GM18505 (cell line): ENCODE measurements at regions not wholly inside any gene's neighbourhood (a gene's known extent, or its start where the extent isn't known, plus 50 kb on each side); places are given as distances from the start of the nearest gene placed in this dataset.

Experiments used
- ATAC-seq: cut with Tn5 transposase; IDR thresholded peaks from one replicate; pipeline ENCODE4 v1.9.1; 2021; ENCODE audit not compliant: unreplicated experiment
- POLR2A ChIP-seq: IDR thresholded peaks from 4 replicates; pipeline ENCODE4 v1.6.1; 2011; ENCODE audit warnings: borderline replicate concordance; ENCODE audit not compliant: insufficient read depth, insufficient read length; ENCODE audit errors: extremely low read depth

DNA sequence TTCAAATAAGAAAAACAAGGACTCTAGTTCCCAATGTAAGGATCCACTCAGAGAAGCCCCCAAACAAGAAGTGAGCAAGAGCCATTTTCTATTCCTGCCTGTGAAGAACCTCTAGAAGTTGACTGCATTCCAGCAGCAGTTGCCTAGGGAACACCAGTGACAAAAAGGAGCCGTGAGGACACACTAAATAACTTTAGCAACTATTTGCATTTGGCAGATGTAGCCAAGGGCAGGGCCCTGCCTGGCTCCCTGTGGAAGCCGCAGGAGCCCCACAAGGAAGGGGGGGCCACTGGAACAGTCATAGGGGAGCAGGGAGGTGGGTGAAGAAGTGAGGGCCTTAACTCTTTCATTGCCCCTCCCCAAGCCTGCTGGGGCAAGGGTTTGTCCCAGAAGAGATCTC lies 470.2 kb upstream of the PROK2 start:
- TF ChIP-seq POLR2A: no peak

DNA sequence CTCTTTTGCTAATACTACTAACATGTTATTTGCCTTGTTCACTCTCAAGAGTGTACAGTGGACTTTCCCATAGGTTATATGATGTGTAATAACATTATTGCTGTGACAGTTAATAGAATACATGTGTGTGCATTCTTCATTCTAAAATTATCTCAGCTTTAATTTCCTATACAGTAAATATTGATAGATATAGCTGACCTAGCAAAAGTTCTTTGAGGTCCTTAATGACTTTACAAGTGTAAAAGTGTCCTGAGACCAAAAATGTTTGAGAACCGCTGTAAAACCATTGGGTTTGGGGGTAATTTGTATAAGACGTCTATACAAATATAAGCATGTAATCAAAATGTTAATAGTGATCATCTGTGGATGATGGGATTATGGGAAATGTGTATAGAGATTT lies 469.5 kb upstream of the PROK2 start:
- no peak for TF ChIP-seq POLR2A
- ATAC-seq: no peak

More for the DNA sequence above, 470.2 kb upstream of the PROK2 start:
- no peak for ATAC-seq

DNA sequence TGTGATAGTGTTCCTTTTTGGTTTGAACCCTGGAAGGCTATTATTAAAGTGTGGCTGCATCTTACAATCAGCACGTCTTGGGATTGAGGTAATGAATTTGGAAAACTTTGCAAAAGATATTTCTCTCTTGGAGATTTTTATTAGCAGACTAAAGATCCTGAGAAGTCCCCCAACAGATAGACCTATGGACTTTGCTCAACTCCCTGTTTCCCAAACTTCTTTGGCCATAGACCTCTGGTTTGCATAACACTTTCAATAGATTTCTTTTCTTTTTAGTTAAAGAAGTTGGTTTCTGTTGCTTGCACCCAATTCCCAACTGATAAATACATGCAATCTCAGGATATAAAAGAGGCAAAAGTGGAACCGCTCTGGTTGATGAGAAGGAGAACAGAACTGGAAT lies 465.8 kb upstream of the PROK2 start:
- TF ChIP-seq POLR2A: no peak
- no peak for ATAC-seq

DNA sequence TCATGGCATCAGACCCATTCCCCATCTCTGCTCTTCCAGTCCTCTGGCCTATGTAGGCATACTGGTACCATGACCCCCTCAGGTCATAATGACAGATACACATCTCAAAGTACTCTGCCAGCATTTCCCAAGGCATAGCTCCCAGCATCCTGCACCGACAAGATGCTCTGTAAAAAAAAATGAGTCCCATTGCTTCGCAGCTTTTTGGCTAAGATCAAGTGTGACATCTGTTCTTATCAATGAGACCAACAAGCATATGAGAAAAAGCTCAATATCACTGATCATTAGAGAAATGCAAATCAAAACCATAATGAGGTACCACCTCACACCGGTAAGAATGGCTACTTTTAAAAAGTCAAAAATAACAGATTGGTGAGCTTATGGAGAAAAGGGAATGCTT lies 463.9 kb upstream of the PROK2 start:
- no peak for TF ChIP-seq POLR2A
- ATAC-seq: no peak

DNA sequence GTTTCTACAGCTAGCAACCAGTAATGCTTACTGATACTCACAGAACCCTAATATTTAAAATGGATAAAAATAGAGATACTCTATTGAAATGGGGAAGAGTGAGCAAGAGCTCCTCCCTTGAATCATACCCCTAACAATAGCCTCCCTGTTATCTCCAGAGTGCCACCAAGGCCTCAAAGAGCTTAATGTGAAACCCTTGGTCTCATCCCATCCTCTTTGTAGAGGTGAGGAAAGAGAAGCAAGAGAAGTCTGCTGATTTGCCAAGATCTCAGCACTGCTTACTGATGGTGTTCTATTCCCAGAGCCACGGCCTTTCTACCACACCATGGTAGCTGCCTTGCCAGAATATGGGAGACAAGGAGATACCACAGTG lies 463.4 kb upstream of the PROK2 start:
- no peak for ATAC-seq
- TF ChIP-seq POLR2A: no peak

DNA sequence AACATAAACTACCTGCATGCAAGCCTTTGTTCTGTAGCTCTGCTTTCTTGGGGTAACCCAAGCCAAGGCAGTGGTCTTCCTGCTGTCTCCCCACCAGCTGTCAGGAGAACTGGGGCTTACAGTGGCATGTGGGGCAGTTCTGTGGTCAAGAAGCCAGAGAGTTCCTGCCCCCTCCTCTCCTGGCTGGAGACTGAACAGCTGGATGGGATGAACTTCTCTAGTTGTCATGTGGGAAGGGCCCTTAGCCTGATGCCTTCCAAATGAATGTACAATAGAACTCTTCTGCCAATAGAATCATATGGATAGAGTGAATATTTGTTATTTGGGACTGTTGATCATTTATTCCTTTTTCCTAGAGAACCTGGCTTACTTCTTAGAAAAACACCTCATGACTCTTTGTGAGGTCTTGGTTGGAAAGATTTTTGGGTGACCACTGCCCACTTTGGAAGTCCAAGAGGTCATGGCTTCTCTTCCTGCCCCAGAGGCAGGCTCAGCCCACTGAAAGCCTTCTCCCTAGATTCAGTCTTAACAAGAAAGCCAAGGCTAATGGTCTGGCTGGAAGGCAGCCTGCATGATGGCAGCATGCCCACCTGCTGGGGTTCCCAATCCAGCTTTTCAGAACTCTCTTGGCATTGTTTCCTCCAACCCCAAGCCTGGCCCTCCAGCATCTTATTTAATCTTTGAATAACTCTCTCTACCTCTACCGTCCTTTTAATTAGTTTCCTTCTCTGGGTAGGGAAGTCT lies 462.9 kb upstream of the PROK2 start:
- no peak for TF ChIP-seq POLR2A
- no peak for ATAC-seq

DNA sequence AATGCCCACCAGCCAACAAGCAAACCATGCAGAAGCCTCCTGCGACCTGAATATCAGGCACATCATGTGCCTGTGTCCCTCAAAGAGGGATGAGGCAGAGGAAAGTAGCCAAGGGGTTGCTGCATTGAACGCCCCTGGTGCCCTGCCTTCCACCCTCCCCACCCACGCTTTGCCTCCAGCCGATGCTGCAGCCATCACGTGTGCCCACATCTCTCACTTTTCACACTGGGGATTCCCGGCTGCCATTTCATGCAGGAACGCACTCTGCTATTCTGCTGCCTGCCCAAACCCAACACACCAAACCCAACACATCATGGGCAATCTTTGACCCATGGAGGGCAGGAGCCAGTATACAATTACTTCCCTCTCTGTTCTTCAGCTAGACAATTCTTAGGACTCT lies 462.2 kb upstream of the PROK2 start:
- ATAC-seq: no peak
- TF ChIP-seq POLR2A: no peak

DNA sequence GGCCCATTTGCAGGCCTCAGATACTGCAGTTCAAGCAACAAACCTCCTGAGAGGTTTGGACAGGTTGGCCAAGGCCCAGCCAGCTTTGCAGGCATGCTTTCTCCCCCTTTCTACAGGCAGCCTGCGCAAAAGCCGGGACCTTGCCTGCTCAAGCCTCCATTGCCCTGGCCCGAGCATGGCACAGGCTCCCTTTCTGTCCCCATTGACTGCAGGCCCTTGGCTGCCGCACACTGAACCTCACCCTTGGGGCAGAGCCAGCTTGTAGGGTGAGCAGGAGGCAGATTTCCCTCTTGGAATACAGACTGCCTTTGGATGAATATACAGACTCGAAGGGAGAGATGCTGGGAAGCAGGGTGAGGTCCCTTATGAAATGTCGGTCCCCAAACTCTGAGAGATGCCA lies 461.7 kb upstream of the PROK2 start:
- TF ChIP-seq POLR2A: no peak

DNA sequence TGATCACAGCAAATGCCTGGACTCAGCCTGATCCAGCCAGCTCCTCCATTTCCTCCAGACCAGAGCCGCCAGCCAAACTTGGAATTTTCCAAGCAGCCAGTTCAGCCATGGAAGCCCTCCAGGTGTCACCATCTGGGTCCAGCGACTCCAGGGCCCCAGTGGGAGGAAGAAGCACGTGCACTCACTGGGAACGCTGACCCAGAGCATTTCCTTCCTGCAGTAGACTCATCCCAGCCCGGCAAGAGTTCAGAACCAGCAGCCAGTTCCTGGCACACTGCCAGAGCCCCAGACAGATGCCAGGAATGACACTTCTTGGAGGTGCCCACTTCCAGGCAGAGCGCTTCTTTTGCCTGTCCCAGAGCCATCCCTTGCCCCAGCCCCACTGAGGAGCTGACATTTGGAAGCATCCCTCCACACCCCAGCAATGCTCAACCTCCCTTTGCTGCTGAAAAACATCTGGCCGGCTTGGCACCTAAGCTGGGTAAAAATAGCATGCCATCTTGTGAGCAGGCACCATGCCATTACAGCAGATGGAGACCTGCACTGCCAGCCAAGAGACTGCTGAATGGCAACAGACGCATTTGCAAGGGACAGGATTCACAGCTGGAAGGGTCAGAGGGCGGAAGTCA lies 460.3 kb upstream of the PROK2 start:
- no peak for ATAC-seq
- TF ChIP-seq POLR2A: no peak

More for the DNA sequence above, 461.7 kb upstream of the PROK2 start:
- ATAC-seq: no peak

DNA sequence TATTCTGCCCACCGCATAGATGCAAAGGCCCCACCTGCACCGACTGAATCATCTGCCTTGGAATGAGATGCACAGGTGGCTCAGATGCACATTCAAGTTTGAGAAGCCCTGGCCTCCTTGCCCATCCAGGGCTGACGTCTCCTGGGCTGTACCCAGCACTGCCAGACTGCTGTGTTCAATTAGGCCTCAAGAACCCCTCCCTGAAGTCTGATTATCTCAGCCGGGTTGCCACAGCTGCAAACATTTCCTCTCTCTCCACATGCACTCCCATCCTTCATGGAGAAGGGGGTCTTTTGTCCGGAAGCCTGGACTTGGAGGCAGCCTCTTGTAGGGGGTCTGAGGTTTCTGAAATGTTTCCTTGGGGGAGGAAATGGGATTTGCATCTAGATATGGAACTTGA lies 459.4 kb upstream of the PROK2 start:
- TF ChIP-seq POLR2A: no peak
- ATAC-seq: no peak

DNA sequence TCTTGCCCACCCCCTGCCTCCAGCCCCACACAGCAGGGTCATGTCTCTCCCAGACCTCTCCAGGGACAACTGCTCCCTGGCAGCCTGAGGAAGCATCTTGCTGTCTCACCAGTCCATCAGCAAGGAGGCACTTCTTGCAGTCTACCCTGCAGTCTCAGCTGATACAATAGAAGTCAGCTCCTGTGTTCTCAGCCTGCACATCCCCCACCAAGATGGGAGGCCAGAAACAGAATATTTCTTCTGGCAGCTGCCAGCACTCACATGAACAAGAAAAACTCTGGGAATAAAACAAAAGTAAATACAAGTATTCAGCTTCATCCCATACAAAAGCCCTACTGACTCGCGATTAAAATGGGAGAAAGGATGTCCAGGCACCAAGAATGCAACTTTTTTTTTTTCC lies 457.4 kb upstream of the PROK2 start:
- no peak for ATAC-seq
- TF ChIP-seq POLR2A: no peak

DNA sequence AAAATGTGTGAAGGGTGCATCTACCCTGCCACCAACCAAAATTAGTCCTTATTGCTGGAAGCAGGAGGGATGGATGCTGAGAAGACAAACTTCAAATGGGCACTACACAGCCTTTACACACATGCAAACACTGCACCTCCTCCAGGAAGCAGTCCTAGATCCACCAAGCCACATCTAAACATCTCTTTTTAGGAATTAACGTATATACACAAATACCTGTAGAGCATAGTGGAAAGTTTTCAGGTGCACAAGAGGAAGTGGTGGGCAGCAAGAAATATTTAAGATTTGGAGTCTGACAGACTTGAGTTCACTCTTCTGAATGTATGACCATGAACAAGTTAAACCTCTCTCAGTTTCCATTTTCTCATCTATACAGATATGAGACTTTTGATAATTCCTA lies 456.6 kb upstream of the PROK2 start:
- TF ChIP-seq POLR2A: no peak
- no peak for ATAC-seq

DNA sequence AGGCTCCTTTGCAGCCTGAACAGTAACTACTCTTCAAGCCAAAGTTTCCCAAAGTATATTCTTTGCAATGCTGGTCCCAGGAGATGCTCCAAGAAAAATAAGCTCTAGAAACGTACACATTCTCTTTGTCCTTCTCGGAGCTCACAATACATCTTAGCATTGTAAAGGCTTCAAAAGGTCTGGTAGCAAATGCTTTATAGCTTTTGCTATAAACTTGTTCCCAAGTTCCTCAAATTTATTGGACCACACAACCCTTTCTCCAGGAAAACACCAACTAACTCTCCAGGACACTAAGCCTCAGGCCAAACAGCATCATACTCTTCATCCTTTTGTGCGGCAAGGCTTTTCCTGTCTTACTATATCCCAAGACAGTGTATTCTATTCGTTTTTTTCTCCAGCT lies 455.6 kb upstream of the PROK2 start:
- no peak for ATAC-seq
- no peak for TF ChIP-seq POLR2A

DNA sequence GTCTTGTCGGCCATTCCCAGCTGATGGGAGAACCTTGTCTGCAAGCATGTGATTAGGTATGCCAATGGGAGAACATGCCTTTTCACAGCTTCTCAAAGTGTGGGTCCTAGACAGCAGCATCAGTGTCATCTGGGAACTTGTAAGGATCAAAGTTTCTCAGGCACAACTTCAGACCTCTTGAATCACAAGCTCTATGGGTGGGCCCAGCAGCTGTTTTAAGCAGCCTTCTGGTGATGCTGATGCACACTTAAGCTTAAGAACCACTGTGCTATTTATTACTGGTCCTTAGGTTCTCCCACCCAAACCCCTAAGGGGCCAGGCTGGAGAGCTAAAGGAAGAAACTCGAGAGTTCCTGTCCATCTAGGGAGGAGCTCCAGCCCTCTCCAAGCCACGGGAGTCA lies 453.9 kb upstream of the PROK2 start:
- no peak for ATAC-seq
- TF ChIP-seq POLR2A: no peak
